Gastroesophageal sphincter (tissue), 3 donors: ENCODE measurements at regions not wholly inside any gene's neighbourhood (a gene's known extent, or its start where the extent isn't known, plus 50 kb on each side); places are given as distances from the start of the nearest gene placed in this dataset.

Experiments
- POLR2A ChIP-seq, 2 donors: fragments of 450-650 bp; IDR thresholded peaks; one replicate each; pipeline ENCODE4 v1.6.1; 2017; ENCODE audit warnings: antibody characterized with exemption in 2 of 2, mild to moderate bottlenecking in 2 of 2, moderate library complexity in 1 of 2
- TF ChIP-seq, protein P1 (sequence below), 4 experiments: fragments of 200-600 bp in 2 of 4; fragments of 450-650 bp in 2 of 4; sonication (generic) in 1 of 4; IDR thresholded peaks; one replicate each; pipeline ENCODE4 v1.5.1; 2017 to 2019; ENCODE audit warnings: antibody characterized with exemption in 4 of 4, mild to moderate bottlenecking in 2 of 4, moderate library complexity in 2 of 4

DNA sequence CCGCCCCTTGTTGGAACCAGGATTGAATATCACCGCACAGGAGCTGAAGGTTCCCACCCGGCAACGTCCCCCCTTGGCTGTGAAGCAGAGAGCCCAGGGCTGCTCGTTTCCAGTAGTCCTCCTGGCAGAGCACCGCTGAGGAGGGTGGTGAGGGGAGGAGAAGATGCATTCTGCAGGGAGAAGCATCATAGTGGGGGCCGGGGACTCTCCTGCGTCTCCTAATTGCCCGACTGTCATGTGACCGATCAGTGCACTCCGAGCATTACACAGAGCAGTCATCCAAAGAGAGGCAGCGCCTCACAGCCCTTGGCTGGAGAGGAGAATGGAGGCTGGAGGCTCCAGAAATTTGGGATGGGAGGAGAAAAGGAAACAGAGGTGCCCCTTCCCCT lies 85.0 kb upstream of the SEPTIN5 start:
- TF ChIP-seq POLR2A (IDR thresholded peaks at IDR 0.05), result no peak
- TF ChIP-seq, protein P1, sequence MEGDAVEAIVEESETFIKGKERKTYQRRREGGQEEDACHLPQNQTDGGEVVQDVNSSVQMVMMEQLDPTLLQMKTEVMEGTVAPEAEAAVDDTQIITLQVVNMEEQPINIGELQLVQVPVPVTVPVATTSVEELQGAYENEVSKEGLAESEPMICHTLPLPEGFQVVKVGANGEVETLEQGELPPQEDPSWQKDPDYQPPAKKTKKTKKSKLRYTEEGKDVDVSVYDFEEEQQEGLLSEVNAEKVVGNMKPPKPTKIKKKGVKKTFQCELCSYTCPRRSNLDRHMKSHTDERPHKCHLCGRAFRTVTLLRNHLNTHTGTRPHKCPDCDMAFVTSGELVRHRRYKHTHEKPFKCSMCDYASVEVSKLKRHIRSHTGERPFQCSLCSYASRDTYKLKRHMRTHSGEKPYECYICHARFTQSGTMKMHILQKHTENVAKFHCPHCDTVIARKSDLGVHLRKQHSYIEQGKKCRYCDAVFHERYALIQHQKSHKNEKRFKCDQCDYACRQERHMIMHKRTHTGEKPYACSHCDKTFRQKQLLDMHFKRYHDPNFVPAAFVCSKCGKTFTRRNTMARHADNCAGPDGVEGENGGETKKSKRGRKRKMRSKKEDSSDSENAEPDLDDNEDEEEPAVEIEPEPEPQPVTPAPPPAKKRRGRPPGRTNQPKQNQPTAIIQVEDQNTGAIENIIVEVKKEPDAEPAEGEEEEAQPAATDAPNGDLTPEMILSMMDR (IDR thresholded peaks at IDR 0.05), result no peak
